GM18499 (cell line): ENCODE measurements at regions not wholly inside any gene's neighbourhood (a gene's known extent, or its start where the extent isn't known, plus 50 kb on each side); places are given as distances from the start of the nearest gene placed in this dataset.

Experiments used
- ATAC-seq: cut with Tn5 transposase; IDR thresholded peaks from one replicate; pipeline ENCODE4 v1.9.1; 2021; ENCODE audit warnings: moderate number of reproducible peaks; ENCODE audit not compliant: insufficient read depth, unreplicated experiment

GRCh38 chr2:57828221-57828620, 218.4 kb upstream of the VRK2 start:
- no peak for ATAC-seq

GRCh38 chr2:57834666-57835065, 211.9 kb upstream of the VRK2 start:
- ATAC-seq, result no peak

- ATAC-seq, result no peak
These were observed 204.1 kb upstream of the VRK2 start for GRCh38 chr2:57842531-57842930.

- no peak for ATAC-seq
These were observed 203.4 kb upstream of the VRK2 start for GRCh38 chr2:57843158-57843557.

- ATAC-seq, result no peak
These were observed 197.9 kb upstream of the VRK2 start for GRCh38 chr2:57848723-57849122.

GRCh38 chr2:57849843-57850242, 196.8 kb upstream of the VRK2 start:
- no peak for ATAC-seq

- no peak for ATAC-seq
These were observed 196.0 kb upstream of the VRK2 start for GRCh38 chr2:57850415-57851130.

- ATAC-seq, result no peak
These were observed 191.4 kb upstream of the VRK2 start for GRCh38 chr2:57855212-57855611.

- no peak for ATAC-seq
These were observed 186.9 kb upstream of the VRK2 start for GRCh38 chr2:57859755-57860154.

GRCh38 chr2:57862153-57862552, 184.5 kb upstream of the VRK2 start:
- no peak for ATAC-seq

- no peak for ATAC-seq
These were observed 183.9 kb upstream of the VRK2 start for GRCh38 chr2:57862727-57863126.

GRCh38 chr2:57864926-57865325, 181.7 kb upstream of the VRK2 start:
- no peak for ATAC-seq

- no peak for ATAC-seq
These were observed 178.9 kb upstream of the VRK2 start for GRCh38 chr2:57867730-57868129.

GRCh38 chr2:57868619-57869139, 177.9 kb upstream of the VRK2 start:
- ATAC-seq, result no peak

- ATAC-seq, result no peak
These were observed 176.8 kb upstream of the VRK2 start for GRCh38 chr2:57869758-57870344.

GRCh38 chr2:57876313-57876712, 170.3 kb upstream of the VRK2 start:
- no peak for ATAC-seq

- no peak for ATAC-seq
These were observed 168.8 kb upstream of the VRK2 start for GRCh38 chr2:57877811-57878170.

GRCh38 chr2:57878171-57878865, 168.3 kb upstream of the VRK2 start:
- ATAC-seq, result no peak

- ATAC-seq, result no peak
These were observed 167.8 kb upstream of the VRK2 start for GRCh38 chr2:57878866-57879210.

- no peak for ATAC-seq
These were observed 166.2 kb upstream of the VRK2 start for GRCh38 chr2:57880446-57880845.

- no peak for ATAC-seq
These were observed 165.6 kb upstream of the VRK2 start for GRCh38 chr2:57880967-57881366.
